K562 (cell line): ENCODE measurements at regions not wholly inside any gene's neighbourhood (a gene's known extent, or its start where the extent isn't known, plus 50 kb on each side); places are given as distances from the start of the nearest gene placed in this dataset.

ENCODE experiments used
- DNMT1 ChIP-seq: fragments of 450-650 bp; IDR thresholded peaks from 2 replicates; pipeline ENCODE4 v1.6.1; 2016; ENCODE audit warnings: antibody characterized with exemption, mild to moderate bottlenecking
- HNRNPUL1 ChIP-seq: fragments of 200-400 bp; formaldehyde crosslinking; IDR thresholded peaks from 2 replicates; pipeline ENCODE4 v1.6.1; 2017; ENCODE audit warnings: low read length
- IFI16 ChIP-seq: fragments of 250-450 bp; sonication (Bioruptor Pico); IDR thresholded peaks from 2 replicates; pipeline ENCODE4 v2.1.2; 2022; ENCODE audit warnings: mild to moderate bottlenecking, inconsistent platforms
- KDM2B ChIP-seq: fragments of 250-450 bp; sonication (Bioruptor Pico); IDR thresholded peaks from 2 replicates; pipeline ENCODE4 v1.8.0; 2021; ENCODE audit warnings: mild to moderate bottlenecking, moderate library complexity
- TEAD4 ChIP-seq, 2 experiments: sonication (generic) in 1 of 2; formaldehyde crosslinking in 1 of 2; IDR thresholded peaks; 2 replicates each; pipeline versions ENCODE4 v1.6.1 to v1.8.0; 2012 to 2022; ENCODE audit warnings: borderline replicate concordance in 1 of 2, inconsistent platforms in 1 of 2, low read length in 1 of 2, mild to moderate bottlenecking in 1 of 2, missing genetic modification reagents in 1 of 2
- THRAP3 ChIP-seq: fragments of 450-650 bp; IDR thresholded peaks from 2 replicates; pipeline ENCODE4 v1.6.1; 2016; ENCODE audit warnings: mild to moderate bottlenecking, inconsistent platforms, borderline replicate concordance
- ZNF77 ChIP-seq: fragments of 250-450 bp; sonication (Bioruptor Pico); IDR thresholded peaks from 2 replicates; pipeline ENCODE4 v1.5.0; 2020
- TF ChIP-seq, protein P1 (sequence below): fragments of 200-800 bp; sonication (Bioruptor generic); IDR thresholded peaks from 2 replicates; pipeline ENCODE4 v1.6.1; 2016; ENCODE audit warnings: missing genetic modification characterization, missing compliant biosample characterization

DNA sequence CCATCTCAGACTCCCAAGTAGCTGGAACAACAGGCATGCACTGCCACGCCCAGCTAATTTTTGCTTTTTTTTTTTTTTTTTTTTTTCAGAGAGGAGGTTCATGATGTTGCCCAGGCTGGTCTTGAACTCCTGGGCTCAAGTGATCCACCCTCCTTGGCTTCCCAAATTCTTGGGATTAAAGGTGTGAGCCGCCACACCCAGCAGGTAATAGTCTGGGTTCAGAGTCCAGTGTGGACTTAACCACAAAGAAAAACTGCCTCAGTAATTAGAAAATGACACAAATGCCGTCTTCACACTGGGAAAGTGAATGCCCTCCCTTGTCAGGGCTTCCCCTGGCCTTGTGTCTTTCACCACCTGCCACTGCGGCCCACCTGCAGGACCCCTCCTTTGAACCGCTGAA lies 101.1 kb downstream of the RAB11FIP2 start (continued):
- TF ChIP-seq, protein P1, sequence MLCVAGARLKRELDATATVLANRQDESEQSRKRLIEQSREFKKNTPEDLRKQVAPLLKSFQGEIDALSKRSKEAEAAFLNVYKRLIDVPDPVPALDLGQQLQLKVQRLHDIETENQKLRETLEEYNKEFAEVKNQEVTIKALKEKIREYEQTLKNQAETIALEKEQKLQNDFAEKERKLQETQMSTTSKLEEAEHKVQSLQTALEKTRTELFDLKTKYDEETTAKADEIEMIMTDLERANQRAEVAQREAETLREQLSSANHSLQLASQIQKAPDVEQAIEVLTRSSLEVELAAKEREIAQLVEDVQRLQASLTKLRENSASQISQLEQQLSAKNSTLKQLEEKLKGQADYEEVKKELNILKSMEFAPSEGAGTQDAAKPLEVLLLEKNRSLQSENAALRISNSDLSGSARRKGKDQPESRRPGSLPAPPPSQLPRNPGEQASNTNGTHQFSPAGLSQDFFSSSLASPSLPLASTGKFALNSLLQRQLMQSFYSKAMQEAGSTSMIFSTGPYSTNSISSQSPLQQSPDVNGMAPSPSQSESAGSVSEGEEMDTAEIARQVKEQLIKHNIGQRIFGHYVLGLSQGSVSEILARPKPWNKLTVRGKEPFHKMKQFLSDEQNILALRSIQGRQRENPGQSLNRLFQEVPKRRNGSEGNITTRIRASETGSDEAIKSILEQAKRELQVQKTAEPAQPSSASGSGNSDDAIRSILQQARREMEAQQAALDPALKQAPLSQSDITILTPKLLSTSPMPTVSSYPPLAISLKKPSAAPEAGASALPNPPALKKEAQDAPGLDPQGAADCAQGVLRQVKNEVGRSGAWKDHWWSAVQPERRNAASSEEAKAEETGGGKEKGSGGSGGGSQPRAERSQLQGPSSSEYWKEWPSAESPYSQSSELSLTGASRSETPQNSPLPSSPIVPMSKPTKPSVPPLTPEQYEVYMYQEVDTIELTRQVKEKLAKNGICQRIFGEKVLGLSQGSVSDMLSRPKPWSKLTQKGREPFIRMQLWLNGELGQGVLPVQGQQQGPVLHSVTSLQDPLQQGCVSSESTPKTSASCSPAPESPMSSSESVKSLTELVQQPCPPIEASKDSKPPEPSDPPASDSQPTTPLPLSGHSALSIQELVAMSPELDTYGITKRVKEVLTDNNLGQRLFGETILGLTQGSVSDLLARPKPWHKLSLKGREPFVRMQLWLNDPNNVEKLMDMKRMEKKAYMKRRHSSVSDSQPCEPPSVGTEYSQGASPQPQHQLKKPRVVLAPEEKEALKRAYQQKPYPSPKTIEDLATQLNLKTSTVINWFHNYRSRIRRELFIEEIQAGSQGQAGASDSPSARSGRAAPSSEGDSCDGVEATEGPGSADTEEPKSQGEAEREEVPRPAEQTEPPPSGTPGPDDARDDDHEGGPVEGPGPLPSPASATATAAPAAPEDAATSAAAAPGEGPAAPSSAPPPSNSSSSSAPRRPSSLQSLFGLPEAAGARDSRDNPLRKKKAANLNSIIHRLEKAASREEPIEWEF (CRISPR knock-in tag): no peak
- TF ChIP-seq THRAP3: no peak
- no peak for TF ChIP-seq TEAD4 (IDR thresholded peaks at IDR 0.05; ENCODE audit: low read length)
- no peak for TF ChIP-seq TEAD4 (CRISPR knock-in tag; IDR thresholded peaks at IDR 0.05; ENCODE audit: borderline replicate concordance)
- no peak for TF ChIP-seq DNMT1
- no peak for TF ChIP-seq KDM2B (CRISPR knock-in tag)
- TF ChIP-seq HNRNPUL1: no peak
- TF ChIP-seq ZNF77: no peak
- no peak for TF ChIP-seq IFI16 (CRISPR knock-in tag)
